Body of pancreas (tissue), 4 donors: ENCODE measurements at regions not wholly inside any gene's neighbourhood (a gene's known extent, or its start where the extent isn't known, plus 50 kb on each side); places are given as distances from the start of the nearest gene placed in this dataset.

Source experiments
- CTCF ChIP-seq, 7 experiments: fragments of 450-650 bp in 4 of 7; fragments of 200-600 bp in 3 of 7; sonication (generic) in 3 of 7; IDR thresholded peaks; one replicate each; pipeline ENCODE4 v1.5.1; 2016 to 2019; ENCODE audit warnings: antibody characterized with exemption in 7 of 7
- POLR2A ChIP-seq, 3 donors: fragments of 450-650 bp; IDR thresholded peaks; one replicate each; pipeline ENCODE4 v1.6.1; 2016; ENCODE audit warnings: antibody characterized with exemption in 3 of 3, mild to moderate bottlenecking in 2 of 3

- TF ChIP-seq CTCF (IDR thresholded peaks at IDR 0.05) (no peak), POLR2A (IDR thresholded peaks at IDR 0.05) (no peak)
Observed at GRCh38 chr17:71063559-71063958, 894.2 kb downstream of the KCNJ2 start.
